ENCODE measurements at regions not wholly inside any gene's neighbourhood (a gene's known extent, or its start where the extent isn't known, plus 50 kb on each side); places are given as distances from the start of the nearest gene placed in this dataset.
"Not testable (repeated sequence)": the region's sequence is repeated elsewhere in the genome, so short reads cannot be mapped to it uniquely, and the experiment has no call there.

DNA sequence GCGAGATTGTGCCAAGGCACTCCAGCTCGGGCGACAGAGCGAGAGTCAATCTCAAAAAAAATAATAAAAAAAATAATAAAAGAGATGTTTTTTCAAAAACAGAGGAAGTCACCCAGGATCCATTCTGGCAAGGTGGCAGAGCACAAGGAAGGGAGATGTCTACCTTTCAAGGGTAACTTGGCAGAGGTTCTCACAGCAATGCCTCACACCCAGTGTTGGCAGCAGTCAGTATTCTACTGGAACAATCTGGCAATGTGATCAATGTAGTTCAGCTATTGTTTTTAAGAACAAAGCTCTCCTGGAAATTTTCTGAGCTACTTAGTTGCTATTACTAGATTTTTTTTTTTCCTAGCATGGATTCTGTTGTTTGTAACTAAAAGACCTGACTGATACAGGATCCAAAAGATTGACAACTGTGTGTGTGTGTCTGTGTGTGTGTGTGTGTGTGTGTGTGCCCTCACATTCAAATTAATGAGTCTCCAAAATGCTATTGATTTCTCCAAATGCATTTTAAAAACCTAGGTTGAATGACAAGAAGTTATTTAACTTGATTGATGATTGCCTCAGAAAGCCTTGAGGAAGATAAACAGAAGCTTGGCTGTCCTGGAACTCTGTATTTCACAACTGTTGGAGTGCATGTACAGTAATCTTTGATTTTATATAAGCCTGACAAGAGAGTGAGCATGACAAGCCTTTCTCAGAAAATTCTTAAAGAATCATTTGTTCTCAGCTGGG lies 114.1 kb upstream of the RREB1 start:
- DNase-seq, result no peak

DNA sequence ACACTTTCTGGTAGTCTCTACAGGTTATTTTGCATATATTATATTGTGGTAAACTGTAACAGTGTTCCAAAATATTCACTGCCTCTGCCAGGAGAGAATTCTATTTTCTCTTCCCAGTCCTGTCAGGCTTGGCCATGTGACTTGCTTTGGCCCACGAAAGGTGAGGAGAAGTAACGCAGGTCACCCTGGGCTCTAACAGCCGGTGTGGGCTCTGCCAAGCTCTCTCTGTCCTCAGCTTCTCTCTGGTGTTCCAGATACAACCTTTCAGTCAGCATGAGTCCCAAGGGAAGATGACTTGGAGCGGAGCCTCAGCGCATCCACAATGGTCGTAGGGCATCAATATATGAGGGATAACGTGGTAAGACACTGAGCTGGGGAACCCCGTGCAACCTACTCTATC lies 113.0 kb upstream of the RREB1 start:
- DNase-seq, result no peak

DNA sequence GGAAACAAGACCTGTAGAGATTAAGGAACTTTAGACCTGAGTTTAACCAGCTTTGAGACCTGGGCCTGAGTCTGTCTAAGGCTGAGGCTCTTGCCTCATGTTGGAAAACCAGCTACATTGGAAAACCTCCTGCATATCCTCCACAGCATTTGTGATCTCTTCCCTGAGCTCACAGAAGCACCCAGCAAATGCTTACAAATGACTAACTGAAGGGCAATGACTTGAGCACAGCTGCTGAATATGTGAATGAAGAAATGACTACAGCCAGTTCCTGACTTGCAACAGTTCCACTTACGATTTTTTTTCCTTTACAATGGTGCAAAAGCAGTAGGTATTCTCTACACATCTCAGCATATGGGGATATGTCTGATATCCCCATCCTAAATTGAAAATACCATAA lies 112.4 kb upstream of the RREB1 start:
- DNase-seq, result no peak

DNA sequence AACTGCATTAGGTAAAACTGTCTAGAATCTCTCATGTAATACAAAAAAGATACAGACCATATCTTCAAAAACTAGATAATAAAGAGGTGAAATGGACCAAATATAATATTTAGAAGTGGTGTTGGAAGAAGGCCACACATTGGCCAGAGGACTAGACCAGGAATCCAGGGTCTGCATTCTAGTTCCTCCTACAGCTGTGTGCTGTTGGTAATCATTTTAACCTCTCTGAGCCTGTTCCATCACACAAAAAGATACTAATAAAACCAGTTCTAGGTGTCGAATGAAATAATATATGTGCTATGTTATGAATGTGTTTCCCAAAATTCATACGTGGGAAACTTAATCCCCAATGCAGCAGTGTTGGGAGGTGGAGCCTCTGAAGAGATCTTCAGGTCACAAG lies 111.6 kb upstream of the RREB1 start:
- no peak for DNase-seq

DNA sequence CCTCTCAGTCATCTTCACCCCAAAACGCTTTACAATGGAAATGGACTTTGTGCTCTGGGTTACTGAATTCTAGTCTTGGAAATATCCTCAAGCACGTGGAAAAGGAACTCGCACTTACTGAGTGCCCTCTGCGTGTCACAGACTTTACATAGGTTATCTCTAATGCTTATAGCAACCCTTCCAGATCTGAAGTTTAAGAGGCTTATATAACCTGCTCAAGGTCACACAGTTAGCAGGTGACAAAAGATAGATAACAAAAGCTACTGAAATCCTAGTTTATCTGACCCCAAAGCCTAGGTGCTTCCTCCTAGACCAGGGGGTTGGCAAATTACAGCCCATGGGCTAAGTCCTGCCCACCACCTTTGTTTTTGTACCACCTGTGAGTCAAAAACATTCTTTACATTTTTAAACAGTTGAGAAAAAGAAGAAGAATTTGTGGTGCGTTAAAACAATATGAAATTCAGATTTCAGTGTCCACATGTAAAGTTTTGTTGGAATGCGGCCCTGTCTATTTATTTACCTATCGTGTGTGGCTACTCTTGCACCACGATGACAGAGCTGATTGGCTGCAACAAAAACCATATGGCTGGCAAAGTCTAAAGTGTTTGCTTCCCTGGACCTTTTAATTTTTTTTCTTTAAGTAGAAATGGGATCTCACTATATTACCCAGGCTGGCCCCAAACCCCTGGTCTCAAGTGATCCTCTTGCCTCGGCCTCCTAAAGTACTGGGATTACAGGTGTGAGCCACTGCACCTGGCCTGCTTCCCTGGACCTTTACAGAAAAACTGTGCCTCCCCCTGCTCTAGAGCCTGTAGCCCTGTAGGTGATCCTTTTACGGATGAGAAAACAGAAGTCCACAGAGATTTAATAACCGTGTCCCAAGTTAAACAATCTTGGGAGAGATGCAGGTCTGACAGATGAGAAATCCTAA lies 110.2 kb upstream of the RREB1 start:
- DNase-seq, result no peak

DNA sequence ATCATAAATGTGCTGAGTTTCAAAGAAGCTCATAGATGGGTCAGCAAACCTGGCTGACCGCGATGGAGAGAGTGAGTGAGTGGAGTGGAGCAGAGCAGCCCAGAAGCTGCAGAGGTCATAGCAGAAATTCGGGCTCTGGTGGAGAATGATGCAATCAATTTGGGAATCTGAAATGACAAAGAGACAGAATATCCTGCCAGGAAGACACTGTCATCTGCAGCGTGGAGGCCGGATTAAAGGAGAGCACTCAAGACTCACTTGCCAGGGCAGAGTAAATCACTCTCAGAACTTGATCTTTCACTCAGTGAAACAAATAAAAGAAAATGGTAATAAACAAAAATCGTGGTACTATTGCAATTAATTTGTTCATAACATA lies 109.6 kb upstream of the RREB1 start:
- DNase-seq, result no peak

DNA sequence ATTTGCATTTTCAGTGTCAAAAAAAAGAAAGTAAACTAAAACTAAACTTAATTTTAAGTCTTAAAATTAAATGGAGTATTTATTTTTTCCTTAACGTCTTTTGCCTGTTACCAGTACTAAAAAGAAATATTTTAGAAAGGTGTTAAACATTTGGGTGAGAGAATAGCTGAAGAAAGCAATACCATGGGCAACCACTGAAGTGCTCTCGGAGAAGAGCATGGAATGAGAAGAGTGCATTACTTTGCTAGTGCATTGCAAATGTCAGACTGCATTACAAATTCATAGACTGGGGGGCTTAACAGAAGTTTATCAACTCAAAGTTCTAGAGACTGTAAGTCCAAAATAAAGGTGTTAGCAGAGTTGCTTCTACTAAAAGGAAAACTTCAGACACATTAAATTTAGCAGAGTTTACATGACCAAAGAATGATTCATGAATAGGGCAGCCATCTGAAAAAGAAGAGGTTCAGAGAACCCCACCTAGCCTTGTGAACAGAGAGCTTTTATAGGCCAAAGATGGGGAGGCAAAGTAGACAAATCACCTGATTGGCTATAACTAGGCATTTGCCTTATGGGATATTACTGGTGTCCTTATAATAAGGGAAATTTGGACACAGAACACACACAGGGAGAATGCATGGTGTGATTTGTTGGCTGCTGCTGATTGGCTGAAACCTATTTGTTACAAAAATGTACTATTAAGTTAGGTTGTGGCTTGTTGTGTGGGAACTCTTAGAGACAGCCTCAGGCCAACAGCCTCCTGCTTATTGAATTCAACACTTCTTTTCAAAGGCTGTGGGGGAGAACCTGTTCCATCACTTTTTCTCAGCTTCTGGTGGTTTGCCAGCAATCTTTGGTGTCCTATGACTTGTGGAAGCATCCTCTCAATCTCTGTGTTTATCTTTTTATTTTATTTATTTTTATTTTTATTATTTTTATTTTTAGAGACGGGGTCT lies 106.7 kb upstream of the RREB1 start:
- DNase-seq, result no peak

GRCh38 chr6:7003041-7003440 lies 104.7 kb upstream of the RREB1 start:
- no peak for DNase-seq

DNA sequence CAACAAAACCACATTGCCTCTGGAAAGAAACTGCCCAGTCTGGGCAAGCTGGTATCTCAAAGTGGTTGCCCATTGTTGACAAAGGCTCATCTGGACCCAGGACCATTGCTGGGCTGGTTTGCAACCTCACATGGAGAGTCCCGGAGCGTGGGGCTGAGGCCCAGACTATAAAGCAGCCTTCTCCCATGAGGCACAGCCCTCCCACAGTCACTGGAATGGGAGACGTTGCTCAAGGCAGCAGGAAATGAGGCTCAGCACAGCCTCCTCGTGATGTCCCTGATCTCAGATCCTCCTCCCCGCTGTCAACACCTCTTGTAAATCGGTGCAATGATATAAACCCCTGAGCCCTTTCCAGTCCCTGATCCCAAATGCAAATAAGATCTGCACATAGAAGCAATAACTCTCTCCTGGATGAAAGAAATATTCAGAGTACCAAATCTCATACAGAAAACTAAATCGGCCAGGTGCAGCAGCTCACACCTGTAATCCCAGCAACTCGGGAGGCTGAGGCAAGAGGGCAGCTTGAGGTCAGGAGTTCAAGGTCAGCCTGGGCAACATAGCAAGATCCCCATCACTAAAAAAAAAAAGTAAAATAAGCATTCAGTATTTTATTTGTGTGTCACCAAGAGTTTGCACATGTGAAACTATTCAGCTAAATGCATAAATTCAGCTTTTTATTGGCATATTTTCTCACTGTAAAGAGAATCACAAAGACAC lies 103.0 kb upstream of the RREB1 start:
- no peak for DNase-seq

GRCh38 chr6:7006515-7007191 lies 101.1 kb upstream of the RREB1 start:
- DNase-seq, result no peak

DNA sequence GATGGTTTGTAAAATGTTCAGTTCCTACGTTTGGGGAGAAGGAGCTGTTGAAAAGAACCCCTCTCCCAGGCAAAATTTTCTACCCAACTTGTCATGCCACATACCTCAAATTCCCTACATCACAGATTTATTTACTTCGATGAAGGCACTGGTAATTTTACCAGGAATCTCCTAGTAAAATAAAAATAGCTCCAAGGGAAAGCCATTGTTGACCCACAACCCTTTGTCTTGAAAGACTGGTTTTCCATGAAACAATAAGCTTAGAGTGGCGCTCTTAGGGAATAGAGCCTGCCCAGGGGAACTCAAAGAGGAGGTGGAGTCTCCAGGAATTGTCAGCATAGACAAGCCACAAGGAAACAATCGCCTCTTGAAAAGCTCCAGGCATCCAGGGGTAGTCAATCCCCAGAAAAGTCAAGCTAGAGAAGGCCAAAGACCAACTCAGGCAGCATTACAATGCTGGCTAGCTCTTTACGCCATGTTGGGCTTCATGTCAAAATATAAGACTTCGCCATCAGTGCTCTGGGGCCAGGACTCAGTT lies 99.2 kb upstream of the RREB1 start:
- no peak for DNase-seq

DNA sequence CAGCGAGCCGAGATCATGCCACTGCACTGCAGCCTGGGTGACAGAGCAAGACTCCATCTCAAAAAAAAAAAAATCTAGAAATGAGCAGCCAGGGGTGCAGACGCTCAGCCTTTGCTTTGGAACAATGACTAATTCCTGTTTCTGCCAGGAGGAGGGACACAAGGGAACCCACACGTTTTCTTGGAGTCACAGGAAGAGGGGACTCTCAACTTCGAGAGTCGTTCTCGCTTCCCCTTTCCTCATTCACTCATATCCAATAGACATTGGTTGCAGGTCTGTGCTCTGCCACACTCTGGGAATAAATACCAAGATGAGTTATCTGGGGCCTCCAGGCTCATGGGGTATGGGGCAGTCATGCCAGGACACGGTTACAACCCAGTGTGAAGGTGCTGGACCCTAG lies 91.5 kb upstream of the RREB1 start:
- no peak for DNase-seq

- DNase-seq, result no peak
Measured at GRCh38 chr6:7021301-7021700, 86.5 kb upstream of the RREB1 start.

- DNase-seq, result no peak
Measured at GRCh38 chr6:7025861-7026260, 81.9 kb upstream of the RREB1 start.

GRCh38 chr6:7028963-7029362 lies 78.8 kb upstream of the RREB1 start:
- not testable (repeated sequence) for DNase-seq

DNA sequence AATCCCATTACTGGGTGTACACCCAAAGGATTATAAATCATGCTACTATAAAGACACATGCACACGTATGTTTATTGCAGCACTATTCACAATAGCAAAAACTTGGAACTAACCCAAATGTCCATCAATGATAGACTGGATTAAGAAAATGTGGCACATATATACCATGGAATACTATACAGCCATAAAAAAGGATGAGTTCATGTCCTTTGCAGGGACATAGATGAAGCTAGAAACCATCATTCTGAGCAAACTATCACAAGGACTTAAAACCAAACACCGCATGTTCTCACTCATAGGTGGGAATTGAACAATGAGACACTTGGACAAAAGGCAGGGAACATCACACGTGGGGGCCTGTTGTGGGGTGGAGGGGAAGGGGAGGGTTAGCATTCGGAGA lies 76.8 kb upstream of the RREB1 start:
- not testable (repeated sequence) for DNase-seq

- no peak for DNase-seq
Measured at GRCh38 chr6:7033202-7033601, 74.6 kb upstream of the RREB1 start.

GRCh38 chr6:7034055-7034454 lies 73.7 kb upstream of the RREB1 start:
- DNase-seq, result no peak

- no peak for DNase-seq
Measured at GRCh38 chr6:7035837-7036249, 71.9 kb upstream of the RREB1 start.

- DNase-seq, result no peak
Measured at GRCh38 chr6:7041511-7042026, 66.2 kb upstream of the RREB1 start.

GRCh38 chr6:7042056-7042653 lies 65.6 kb upstream of the RREB1 start:
- no peak for DNase-seq

Data from NCI-H1930 (cell line).